ENCODE measurements at regions not wholly inside any gene's neighbourhood (a gene's known extent, or its start where the extent isn't known, plus 50 kb on each side); places are given as distances from the start of the nearest gene placed in this dataset.

DNA sequence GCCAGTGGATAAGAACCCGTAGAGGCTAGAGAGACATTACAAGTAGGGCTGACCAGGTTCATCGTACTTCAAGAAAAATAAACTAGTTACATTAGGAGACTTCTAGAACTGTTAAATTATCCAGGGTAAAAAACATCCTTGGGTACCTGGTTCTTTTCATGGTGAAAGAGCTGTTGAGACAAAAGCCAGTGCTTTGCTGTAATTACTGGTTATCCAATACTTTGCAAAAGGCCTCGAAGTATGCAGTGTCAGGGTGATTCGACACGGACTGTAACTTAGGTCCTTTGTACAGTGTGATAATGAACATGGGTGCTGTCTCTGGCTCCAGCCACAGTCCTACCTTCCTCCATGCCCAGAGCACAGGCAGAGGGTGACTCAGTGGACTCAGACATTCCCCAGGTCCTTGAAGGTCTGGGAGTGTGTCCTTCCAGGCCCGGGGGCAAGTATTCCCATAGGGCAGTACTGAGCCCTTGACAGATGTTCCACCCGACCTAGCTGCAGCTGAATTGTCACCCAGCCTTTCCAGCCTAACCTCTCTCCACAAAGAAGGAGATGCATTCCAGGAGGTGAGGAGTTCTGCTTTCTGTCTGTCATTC, 123.6 kb upstream of the TMEM72 start:
- DNase-seq (ENCODE audit: low read depth, low spot score) = no peak
- H3K9ac ChIP-seq (ENCODE audit: insufficient read length, low read depth) = no peak overlapping the region
- H3K4me1 ChIP-seq (ENCODE audit: insufficient read depth, insufficient read length) = no peaks in the 10 kb centered on the region
- H3K27me3 ChIP-seq (ENCODE audit: insufficient read depth, insufficient read length) = no peaks in the 10 kb centered on the region
- TF ChIP-seq SUZ12 (IDR thresholded peaks at IDR 0.05; ENCODE audit: extremely low read depth, insufficient read depth, insufficient read length) = no peak
- no peak for TF ChIP-seq ZNF274 (IDR thresholded peaks at IDR 0.05; ENCODE audit: low read depth, low read length)
- TF ChIP-seq YY1 (IDR thresholded peaks at IDR 0.05; ENCODE audit: insufficient read depth, insufficient read length) = no peak
- no peaks in the 10 kb centered on the region for H3K9me3 ChIP-seq (ENCODE audit: insufficient read depth, low read length)
- no peak overlapping the region for H3K4me3 ChIP-seq (ENCODE audit: insufficient read length, low read depth)
- H3K36me3 ChIP-seq (ENCODE audit: insufficient read depth, insufficient read length, low read length) = no peaks in the 10 kb centered on the region

DNA sequence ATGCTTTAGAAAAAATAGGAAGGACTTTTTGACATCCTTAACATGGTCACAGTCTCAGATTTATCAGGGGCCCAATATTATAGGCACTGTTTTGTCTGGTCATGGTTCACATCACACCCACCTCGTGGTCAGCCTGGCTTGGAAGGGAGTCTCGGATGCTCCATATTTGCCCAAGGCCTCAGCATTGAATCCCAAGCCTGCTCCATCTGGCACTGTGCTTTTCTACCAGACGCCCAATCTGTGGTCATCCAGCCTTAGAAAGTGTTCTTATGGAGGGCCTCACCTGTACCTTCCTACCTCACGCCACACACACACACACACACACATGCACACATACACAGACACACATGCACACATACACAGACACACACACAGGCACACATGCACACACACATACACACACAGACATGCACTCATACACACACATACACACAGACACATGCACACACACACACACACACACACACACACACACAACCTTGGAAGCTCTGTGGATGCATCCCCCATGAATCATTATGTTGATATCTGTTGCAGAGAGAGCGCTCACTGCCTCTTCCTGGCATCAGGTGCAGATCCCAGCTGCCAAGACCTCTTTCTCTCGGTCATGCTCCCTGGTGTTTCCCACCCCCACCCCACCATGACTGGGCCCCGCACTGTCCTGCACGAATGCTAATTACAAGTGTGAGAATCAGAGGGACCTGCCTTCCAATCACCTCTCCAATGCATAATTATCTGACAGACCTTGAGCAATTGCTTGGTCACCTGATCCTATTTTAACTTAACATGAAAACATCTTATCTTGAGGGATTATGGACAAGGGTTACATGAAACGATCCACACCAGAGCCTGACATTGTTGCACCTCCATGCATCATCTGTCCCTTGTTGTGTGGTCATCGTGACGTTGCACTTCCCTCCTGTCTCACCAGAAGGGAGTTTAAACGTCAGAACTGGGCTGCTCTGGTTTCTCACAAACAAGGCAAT, 122.7 kb upstream of the TMEM72 start:
- TF ChIP-seq YY1 (IDR thresholded peaks at IDR 0.05; ENCODE audit: insufficient read depth, insufficient read length) = no peak
- no peak for TF ChIP-seq ZNF274 (IDR thresholded peaks at IDR 0.05; ENCODE audit: low read depth, low read length)
- no peak for TF ChIP-seq SUZ12 (IDR thresholded peaks at IDR 0.05; ENCODE audit: extremely low read depth, insufficient read depth, insufficient read length)

DNA sequence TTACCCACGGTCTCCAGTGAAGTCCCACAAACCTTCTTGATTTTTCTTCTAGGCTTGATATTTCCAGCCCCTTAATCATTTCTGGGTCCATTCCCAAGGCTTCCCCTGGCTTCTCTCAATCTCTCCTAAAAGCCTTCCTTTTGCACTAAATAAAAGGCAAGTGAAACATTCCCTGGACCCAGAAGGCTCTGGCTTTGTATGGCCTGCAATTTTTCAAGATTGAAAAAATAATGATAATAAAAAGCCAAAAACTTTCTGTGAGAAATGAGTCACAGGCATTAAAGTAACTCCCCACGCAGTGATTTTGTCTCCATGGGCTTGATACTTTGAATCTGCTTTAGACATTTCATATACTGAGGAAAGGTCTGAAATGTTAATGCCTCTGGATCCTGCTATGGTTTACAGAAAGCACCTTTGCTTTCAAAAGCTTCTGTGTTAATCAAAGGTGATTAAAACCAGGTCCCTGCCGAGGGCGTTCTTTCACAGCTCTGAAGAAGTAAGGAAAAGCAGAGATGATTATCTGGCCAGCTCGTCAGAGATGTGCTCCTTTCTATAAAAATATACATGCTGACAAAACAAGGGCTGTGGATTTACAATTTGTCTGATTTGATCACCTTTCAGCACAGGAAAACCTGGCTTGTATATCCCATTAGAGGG, 118.9 kb upstream of the TMEM72 start:
- no peaks in the 10 kb centered on the region for H3K9me3 ChIP-seq (ENCODE audit: insufficient read depth, low read length)
- no peak for DNase-seq (ENCODE audit: low read depth, low spot score)
- no peaks in the 10 kb centered on the region for H3K27me3 ChIP-seq (ENCODE audit: insufficient read depth, insufficient read length)
- H3K36me3 ChIP-seq (ENCODE audit: insufficient read depth, insufficient read length, low read length) = no peaks in the 10 kb centered on the region
- no peak overlapping the region for H3K4me3 ChIP-seq (ENCODE audit: insufficient read length, low read depth)
- no peak overlapping the region for H3K9ac ChIP-seq (ENCODE audit: insufficient read length, low read depth)
- TF ChIP-seq SUZ12 (IDR thresholded peaks at IDR 0.05; ENCODE audit: extremely low read depth, insufficient read depth, insufficient read length) (no peak), ZNF274 (IDR thresholded peaks at IDR 0.05; ENCODE audit: low read depth, low read length) (no peak), YY1 (IDR thresholded peaks at IDR 0.05; ENCODE audit: insufficient read depth, insufficient read length) (no peak)
- H3K4me1 ChIP-seq (ENCODE audit: insufficient read depth, insufficient read length) = no peaks in the 10 kb centered on the region

More for the DNA sequence above, 122.7 kb upstream of the TMEM72 start:
- DNase-seq (ENCODE audit: low read depth, low spot score) = no peak
- no peak overlapping the region for H3K4me3 ChIP-seq (ENCODE audit: insufficient read length, low read depth)
- H3K9ac ChIP-seq (ENCODE audit: insufficient read length, low read depth) = no peak overlapping the region
- H3K4me1 ChIP-seq (ENCODE audit: insufficient read depth, insufficient read length) = no peaks in the 10 kb centered on the region
- H3K27me3 ChIP-seq (ENCODE audit: insufficient read depth, insufficient read length) = no peaks in the 10 kb centered on the region
- no peaks in the 10 kb centered on the region for H3K9me3 ChIP-seq (ENCODE audit: insufficient read depth, low read length)
- no peaks in the 10 kb centered on the region for H3K36me3 ChIP-seq (ENCODE audit: insufficient read depth, insufficient read length, low read length)

DNA sequence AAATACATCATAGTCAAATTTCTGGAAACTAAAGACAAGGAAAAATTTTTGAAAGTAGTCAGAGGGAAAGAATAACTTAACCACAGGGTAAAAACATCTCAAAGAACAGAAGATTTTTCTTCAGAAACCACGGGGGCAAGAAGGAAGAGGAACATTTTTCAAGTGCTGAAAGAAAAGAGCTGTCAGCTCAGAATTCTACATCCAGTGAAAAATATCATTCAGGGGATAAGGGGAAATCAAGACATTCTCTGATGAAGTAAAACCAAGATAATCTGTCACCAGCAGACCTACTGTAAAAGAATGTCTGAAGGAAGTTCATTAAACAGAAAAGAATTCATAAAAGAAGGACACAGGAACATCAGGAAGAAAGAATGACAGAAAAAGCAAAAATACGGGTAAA, 111.2 kb upstream of the TMEM72 start:
- no peaks in the 10 kb centered on the region for H3K9me3 ChIP-seq (ENCODE audit: insufficient read depth, low read length)
- no peaks in the 10 kb centered on the region for H3K36me3 ChIP-seq (ENCODE audit: insufficient read depth, insufficient read length, low read length)
- DNase-seq (ENCODE audit: low read depth, low spot score) = no peak
- no peaks in the 10 kb centered on the region for H3K4me1 ChIP-seq (ENCODE audit: insufficient read depth, insufficient read length)
- no peak overlapping the region for H3K9ac ChIP-seq (ENCODE audit: insufficient read length, low read depth)
- no peak overlapping the region for H3K4me3 ChIP-seq (ENCODE audit: insufficient read length, low read depth)
- no peaks in the 10 kb centered on the region for H3K27me3 ChIP-seq (ENCODE audit: insufficient read depth, insufficient read length)
- TF ChIP-seq YY1 (IDR thresholded peaks at IDR 0.05; ENCODE audit: insufficient read depth, insufficient read length) = no peak
- no peak for TF ChIP-seq SUZ12 (IDR thresholded peaks at IDR 0.05; ENCODE audit: extremely low read depth, insufficient read depth, insufficient read length)
- TF ChIP-seq ZNF274 (IDR thresholded peaks at IDR 0.05; ENCODE audit: low read depth, low read length) = no peak

DNA sequence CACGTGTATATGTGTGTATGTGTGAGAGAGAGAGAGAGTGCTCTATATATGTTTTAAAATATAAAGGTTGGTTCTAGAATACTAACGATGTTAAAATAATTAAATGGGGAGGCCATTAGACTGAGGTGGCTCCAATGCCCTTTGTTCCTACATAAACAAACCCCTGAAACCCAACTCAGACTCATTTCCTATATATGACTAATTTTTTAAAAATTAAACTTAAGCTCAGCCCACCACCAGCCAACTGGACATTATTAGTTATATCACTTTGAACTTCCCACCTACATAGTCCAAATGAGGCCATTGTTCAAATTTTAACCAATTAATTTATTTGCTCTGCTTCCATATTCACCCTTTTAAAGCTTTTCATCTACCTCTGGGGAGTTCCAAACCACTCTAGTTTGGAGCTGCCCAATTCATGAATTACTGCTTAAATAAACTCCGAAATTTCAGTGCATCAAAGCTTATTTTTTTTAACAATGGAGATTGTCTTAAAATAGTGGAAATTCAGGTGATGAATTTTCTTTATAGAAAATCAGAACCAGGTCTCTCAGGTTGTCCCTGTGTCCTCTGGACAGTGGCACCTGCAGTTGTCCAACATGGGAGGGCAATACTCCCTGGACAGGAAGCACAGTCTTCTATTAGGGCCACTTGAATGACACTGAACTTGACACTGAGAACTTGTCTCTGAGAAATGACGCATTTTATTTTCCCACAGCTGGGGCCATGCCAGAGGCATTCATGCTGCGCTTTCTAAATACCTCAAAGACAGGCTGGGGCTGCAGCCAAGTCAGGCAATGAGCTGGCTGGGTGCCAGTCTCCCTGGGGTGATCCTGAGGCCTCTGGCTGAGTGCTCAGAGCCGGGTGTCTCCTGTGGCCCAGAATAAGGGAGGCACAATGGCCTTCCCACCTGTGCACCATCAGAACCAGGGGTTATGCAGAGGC, 109.5 kb upstream of the TMEM72 start:
- Histone ChIP-seq H3K36me3 (ENCODE audit: insufficient read depth, insufficient read length, low read length) (no peaks in the 10 kb centered on the region), H3K27me3 (ENCODE audit: insufficient read depth, insufficient read length) (no peaks in the 10 kb centered on the region), H3K4me1 (ENCODE audit: insufficient read depth, insufficient read length) (no peaks in the 10 kb centered on the region), H3K9me3 (ENCODE audit: insufficient read depth, low read length) (no peaks in the 10 kb centered on the region), H3K4me3 (ENCODE audit: insufficient read length, low read depth) (no peak overlapping the region), H3K9ac (ENCODE audit: insufficient read length, low read depth) (no peak overlapping the region)
- TF ChIP-seq YY1 (IDR thresholded peaks at IDR 0.05; ENCODE audit: insufficient read depth, insufficient read length) (no peak), SUZ12 (IDR thresholded peaks at IDR 0.05; ENCODE audit: extremely low read depth, insufficient read depth, insufficient read length) (no peak), ZNF274 (IDR thresholded peaks at IDR 0.05; ENCODE audit: low read depth, low read length) (no peak)
- no peak for DNase-seq (ENCODE audit: low read depth, low spot score)

DNA sequence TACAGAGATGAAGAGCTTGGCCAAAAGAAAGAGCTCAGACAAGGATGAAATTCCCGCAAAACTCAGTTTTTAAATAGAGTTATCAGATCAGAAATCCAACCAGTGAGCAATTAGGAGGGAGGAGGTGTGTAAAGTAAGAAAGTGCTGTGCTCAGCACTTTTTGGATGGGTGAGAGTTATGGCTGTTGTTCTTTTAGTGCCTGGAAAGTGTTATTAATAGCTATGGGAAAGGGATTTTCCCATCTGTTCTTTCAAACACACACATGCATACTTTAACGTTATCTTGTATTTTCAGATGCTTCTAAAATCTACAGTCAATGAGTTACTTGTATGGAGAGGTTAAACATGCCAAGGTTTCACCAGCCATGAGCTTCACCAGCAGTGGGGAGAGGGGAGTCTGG, 107.3 kb upstream of the TMEM72 start:
- no peak overlapping the region for H3K4me3 ChIP-seq (ENCODE audit: insufficient read length, low read depth)
- no peaks in the 10 kb centered on the region for H3K4me1 ChIP-seq (ENCODE audit: insufficient read depth, insufficient read length)
- no peaks in the 10 kb centered on the region for H3K27me3 ChIP-seq (ENCODE audit: insufficient read depth, insufficient read length)
- no peak for DNase-seq (ENCODE audit: low read depth, low spot score)
- peaks cover 5% of the 10 kb centered on the region; the same call in 1 of the 2 replicates for H3K9me3 ChIP-seq (ENCODE audit: insufficient read depth, low read length)
- no peaks in the 10 kb centered on the region for H3K36me3 ChIP-seq (ENCODE audit: insufficient read depth, insufficient read length, low read length)
- no peak overlapping the region for H3K9ac ChIP-seq (ENCODE audit: insufficient read length, low read depth)
- TF ChIP-seq SUZ12 (IDR thresholded peaks at IDR 0.05; ENCODE audit: extremely low read depth, insufficient read depth, insufficient read length) (no peak), YY1 (IDR thresholded peaks at IDR 0.05; ENCODE audit: insufficient read depth, insufficient read length) (no peak), ZNF274 (IDR thresholded peaks at IDR 0.05; ENCODE audit: low read depth, low read length) (no peak)
